Neural progenitor cell (in vitro differentiated cells): ENCODE measurements at regions not wholly inside any gene's neighbourhood (a gene's known extent, or its start where the extent isn't known, plus 50 kb on each side); places are given as distances from the start of the nearest gene placed in this dataset.

Experiments
- DNase-seq: peaks from one replicate; pipeline ENCODE4 v3.0.0-alpha.2; 2016; ENCODE audit warnings: low spot score
- H2AFZ ChIP-seq: fragments of 200-600 bp; sonication (generic); replicated peaks from 2 replicates; pipeline ENCODE4 v1.6.1; 2016; ENCODE audit warnings: antibody characterized with exemption
- H3F3A ChIP-seq: fragments of 200-600 bp; sonication (generic); 2 replicates; pipeline ENCODE4 v1.6.1; 2016; ENCODE audit warnings: antibody characterized with exemption, low read depth
- H3K27ac ChIP-seq: fragments of 200-600 bp; sonication (generic); 2 replicates; pipeline ENCODE4 v1.5.1; 2016; ENCODE audit warnings: mild to moderate bottlenecking
- H3K27me3 ChIP-seq: fragments of 200-600 bp; sonication (generic); 2 replicates; pipeline ENCODE4 v1.6.1; 2016; ENCODE audit warnings: mild to moderate bottlenecking, moderate library complexity
- H3K36me3 ChIP-seq: fragments of 200-600 bp; sonication (generic); 2 replicates; pipeline ENCODE4 v1.5.1; 2016
- H3K4me1 ChIP-seq: fragments of 200-600 bp; sonication (generic); 2 replicates; pipeline ENCODE4 v1.6.1; 2016; ENCODE audit warnings: mixed run types
- H3K4me2 ChIP-seq: fragments of 200-600 bp; sonication (generic); 2 replicates; pipeline ENCODE4 v1.6.1; 2016
- H3K4me3 ChIP-seq: fragments of 200-600 bp; sonication (generic); 2 replicates; pipeline ENCODE4 v1.5.1; 2016
- H3K79me2 ChIP-seq: fragments of 200-600 bp; sonication (generic); 2 replicates; pipeline ENCODE4 v1.6.1; 2016; ENCODE audit warnings: low read depth
- H3K9ac ChIP-seq: fragments of 200-600 bp; sonication (generic); 2 replicates; pipeline ENCODE4 v1.6.1; 2016
- H3K9me3 ChIP-seq: fragments of 200-600 bp; sonication (generic); 2 replicates; pipeline ENCODE4 v1.5.1; 2016; ENCODE audit warnings: low read depth
- H4K20me1 ChIP-seq: fragments of 200-600 bp; sonication (generic); 2 replicates; pipeline ENCODE4 v1.6.1; 2016; ENCODE audit warnings: low read depth
- H3K27ac Mint-ChIP-seq: 3 replicates; pipeline ENCODE4 v1.8.0; 2021; ENCODE audit warnings: mixed read lengths
- H3K27me3 Mint-ChIP-seq: 2 replicates; pipeline ENCODE4 v1.8.0; 2022; ENCODE audit warnings: low read depth, mild to moderate bottlenecking, inconsistent platforms, moderate library complexity, mixed read lengths; ENCODE audit not compliant: insufficient read depth
- H3K36me3 Mint-ChIP-seq: 3 replicates; pipeline ENCODE4 v1.8.0; 2021; ENCODE audit warnings: mixed read lengths
- H3K4me1 Mint-ChIP-seq: 3 replicates; pipeline ENCODE4 v1.8.0; 2021; ENCODE audit warnings: mixed read lengths
- H3K4me3 Mint-ChIP-seq: 3 replicates; pipeline ENCODE4 v1.8.0; 2021; ENCODE audit warnings: mild to moderate bottlenecking, moderate library complexity, mixed read lengths
- H3K9me3 Mint-ChIP-seq: 3 replicates; pipeline ENCODE4 v1.8.0; 2020; ENCODE audit warnings: mixed read lengths
- CTCF ChIP-seq: fragments of 200-600 bp; sonication (generic); IDR thresholded peaks from 2 replicates; pipeline ENCODE4 v1.5.1; 2017; ENCODE audit warnings: antibody characterized with exemption, mild to moderate bottlenecking
- EZH2 ChIP-seq: fragments of 200-600 bp; sonication (generic); IDR thresholded peaks from 2 replicates; pipeline ENCODE4 v1.6.1; 2017; ENCODE audit warnings: antibody characterized with exemption, mild to moderate bottlenecking, moderate library complexity
- EZH2phosphoT487 ChIP-seq: fragments of 200-600 bp; sonication (generic); IDR thresholded peaks from 2 replicates; pipeline ENCODE4 v1.6.1; 2017; ENCODE audit warnings: antibody characterized with exemption

DNA sequence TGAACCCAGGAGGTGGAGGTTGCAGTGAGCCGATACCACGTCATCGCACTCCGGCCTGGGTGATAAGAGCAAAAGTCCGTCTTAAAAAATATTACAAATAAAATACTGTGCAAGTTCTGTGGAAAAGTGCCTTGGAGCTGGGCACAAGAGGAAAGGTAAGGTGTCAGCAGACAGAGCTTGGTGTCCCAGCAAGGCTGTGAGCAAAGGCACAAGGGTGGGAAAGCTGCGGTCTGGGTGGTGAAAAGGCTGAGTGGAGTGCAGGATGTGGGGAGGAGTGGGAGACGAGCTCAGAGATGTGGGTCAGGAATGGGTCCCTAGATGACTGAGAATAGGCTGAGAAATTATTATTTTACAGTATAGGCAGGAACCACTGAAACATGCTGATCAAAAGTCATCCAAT, 150.6 kb downstream of the RHOU start:
- H3K4me2 ChIP-seq = no peak overlapping the region
- peaks cover 8% of the 10 kb centered on the region for H3K4me1 ChIP-seq
- H3K4me3 Mint-ChIP-seq = no peak overlapping the region
- DNase-seq = no peak
- H3K4me1 Mint-ChIP-seq = peaks cover 22% of the 10 kb centered on the region
- no peaks in the 10 kb centered on the region for H3K9me3 ChIP-seq
- H3K36me3 ChIP-seq = no peaks in the 10 kb centered on the region
- H3K79me2 ChIP-seq = no peaks in the 10 kb centered on the region
- no peaks in the 10 kb centered on the region for H3K27me3 ChIP-seq
- no peak overlapping the region for H2AFZ ChIP-seq
- H3K27me3 Mint-ChIP-seq = peaks cover 14% of the 10 kb centered on the region
- no peaks in the 10 kb centered on the region for H3F3A ChIP-seq
- H3K9me3 Mint-ChIP-seq = peaks cover 18% of the 10 kb centered on the region
- no peaks in the 10 kb centered on the region for H4K20me1 ChIP-seq
- no peak overlapping the region for H3K4me3 ChIP-seq
- no peak for TF ChIP-seq EZH2phosphoT487
- TF ChIP-seq EZH2 = no peak
- no peak for TF ChIP-seq CTCF
- H3K27ac Mint-ChIP-seq = no peak overlapping the region
- no peak overlapping the region for H3K9ac ChIP-seq
- no peak overlapping the region for H3K27ac ChIP-seq
- no peaks in the 10 kb centered on the region for H3K36me3 Mint-ChIP-seq

- H3K9me3 ChIP-seq = no peaks in the 10 kb centered on the region
- no peak overlapping the region for H3K9ac ChIP-seq
- no peaks in the 10 kb centered on the region for H3K36me3 ChIP-seq
- no peak for DNase-seq
- no peaks in the 10 kb centered on the region for H3K27me3 ChIP-seq
- H3F3A ChIP-seq = no peaks in the 10 kb centered on the region
- H3K4me1 ChIP-seq = peaks cover 6% of the 10 kb centered on the region
- Mint-ChIP-seq H3K4me3 (no peak overlapping the region), H3K9me3 (peaks cover 18% of the 10 kb centered on the region), H3K27ac (no peak overlapping the region), H3K4me1 (peaks cover 16% of the 10 kb centered on the region), H3K27me3 (peaks cover 14% of the 10 kb centered on the region), H3K36me3 (no peaks in the 10 kb centered on the region)
- H3K27ac ChIP-seq = no peak overlapping the region
- TF ChIP-seq EZH2phosphoT487 (no peak), EZH2 (no peak)
- H4K20me1 ChIP-seq = no peaks in the 10 kb centered on the region
- no peaks in the 10 kb centered on the region for H3K79me2 ChIP-seq
- no peak overlapping the region for H2AFZ ChIP-seq
- H3K4me3 ChIP-seq = no peak overlapping the region
- no peak overlapping the region for H3K4me2 ChIP-seq
Measured at GRCh38 chr1:228887101-228887500, 151.8 kb downstream of the RHOU start.

- Mint-ChIP-seq H3K36me3 (no peaks in the 10 kb centered on the region), H3K27me3 (peaks cover 14% of the 10 kb centered on the region), H3K27ac (no peak overlapping the region), H3K9me3 (peaks cover 18% of the 10 kb centered on the region), H3K4me1 (peaks cover 7% of the 10 kb centered on the region), H3K4me3 (no peak overlapping the region)
- Histone ChIP-seq H3K27ac (no peak overlapping the region), H3K27me3 (no peaks in the 10 kb centered on the region), H3F3A (no peaks in the 10 kb centered on the region), H3K9ac (no peak overlapping the region), H2AFZ (no peak overlapping the region), H3K79me2 (no peaks in the 10 kb centered on the region), H3K4me3 (no peak overlapping the region), H3K4me2 (no peak overlapping the region), H3K36me3 (no peaks in the 10 kb centered on the region), H3K9me3 (no peaks in the 10 kb centered on the region), H3K4me1 (no peaks in the 10 kb centered on the region), H4K20me1 (no peaks in the 10 kb centered on the region)
- TF ChIP-seq EZH2phosphoT487 (no peak), EZH2 (no peak), CTCF (no peak)
- no peak for DNase-seq
Measured at GRCh38 chr1:228887960-228888359, 152.7 kb downstream of the RHOU start.

GRCh38 chr1:228889289-228889688, 154.0 kb downstream of the RHOU start:
- H3K36me3 ChIP-seq = no peaks in the 10 kb centered on the region
- no peak overlapping the region for H3K27ac ChIP-seq
- H3K9me3 ChIP-seq = no peaks in the 10 kb centered on the region
- H3K9ac ChIP-seq = no peak overlapping the region
- H3K27me3 Mint-ChIP-seq = peaks cover 6% of the 10 kb centered on the region
- DNase-seq = no peak
- no peaks in the 10 kb centered on the region for H3K4me1 ChIP-seq
- H3F3A ChIP-seq = no peaks in the 10 kb centered on the region
- H3K79me2 ChIP-seq = no peaks in the 10 kb centered on the region
- H3K4me3 Mint-ChIP-seq = no peak overlapping the region
- H3K4me2 ChIP-seq = no peak overlapping the region
- H3K36me3 Mint-ChIP-seq = no peaks in the 10 kb centered on the region
- no peaks in the 10 kb centered on the region for H3K27me3 ChIP-seq
- TF ChIP-seq CTCF (no peak), EZH2 (no peak), EZH2phosphoT487 (no peak)
- H2AFZ ChIP-seq = no peak overlapping the region
- H3K4me1 Mint-ChIP-seq = peaks cover 2% of the 10 kb centered on the region
- no peak overlapping the region for H3K27ac Mint-ChIP-seq
- peaks cover 13% of the 10 kb centered on the region for H3K9me3 Mint-ChIP-seq
- H3K4me3 ChIP-seq = no peak overlapping the region
- H4K20me1 ChIP-seq = no peaks in the 10 kb centered on the region
